Neural cell (in vitro differentiated cells): ENCODE measurements at regions not wholly inside any gene's neighbourhood (a gene's known extent, or its start where the extent isn't known, plus 50 kb on each side); places are given as distances from the start of the nearest gene placed in this dataset.

Experiments used
- H2AFZ ChIP-seq: fragments of 200-600, 300-800 bp; sonication (generic), shearing (Covaris generic); 2 replicates; pipeline ENCODE4 v1.6.0; 2014; ENCODE audit warnings: low read depth, mild to moderate bottlenecking, antibody characterized with exemption, low read length, moderate library complexity
- H3F3A ChIP-seq: fragments of 200-600 bp; shearing (Covaris generic); 2 replicates; pipeline ENCODE4 v1.6.1; 2016; ENCODE audit warnings: mild to moderate bottlenecking, moderate library complexity, mixed read lengths, antibody characterized with exemption, low read length; ENCODE audit not compliant: insufficient read depth, poor library complexity, severe bottlenecking
- H3K27ac ChIP-seq: fragments of 200-600, 300-800 bp; sonication (generic), shearing (Covaris generic); 2 replicates; pipeline ENCODE4 v1.5.1; 2014; ENCODE audit warnings: mild to moderate bottlenecking, low read length, moderate library complexity
- H3K27me3 ChIP-seq: fragments of 300-800, 200-600 bp; sonication (generic), shearing (Covaris generic); 2 replicates; pipeline ENCODE4 v1.6.0; 2014; ENCODE audit warnings: mild to moderate bottlenecking, low read depth, low read length, moderate library complexity; ENCODE audit not compliant: insufficient read depth
- H3K36me3 ChIP-seq: fragments of 300-800, 200-600 bp; sonication (generic), shearing (Covaris generic); 2 replicates; pipeline ENCODE4 v1.5.1; 2014; ENCODE audit warnings: mild to moderate bottlenecking, antibody characterized with exemption, low read length, moderate library complexity; ENCODE audit not compliant: insufficient read depth
- H3K4me2 ChIP-seq: fragments of 300-800, 200-600 bp; sonication (generic), shearing (Covaris generic); 2 replicates; pipeline ENCODE4 v1.6.0; 2014; ENCODE audit warnings: mild to moderate bottlenecking, low read length
- H3K4me3 ChIP-seq: fragments of 300-800, 200-600 bp; sonication (generic), shearing (Covaris generic); 2 replicates; pipeline ENCODE4 v1.5.1; 2014; ENCODE audit warnings: mild to moderate bottlenecking, low read length, moderate library complexity
- H3K79me2 ChIP-seq: fragments of 200-600 bp; shearing (Covaris generic); replicated peaks from 2 replicates; pipeline ENCODE4 v1.6.0; 2014; ENCODE audit warnings: mild to moderate bottlenecking, low read length, moderate library complexity; ENCODE audit not compliant: insufficient read depth
- H3K9ac ChIP-seq: fragments of 300-800, 200-600 bp; sonication (generic), shearing (Covaris generic); 2 replicates; pipeline ENCODE4 v1.6.1; 2016; ENCODE audit warnings: mild to moderate bottlenecking, low read length, mixed read lengths
- H3K9me2 ChIP-seq: fragments of 200-600 bp; shearing (Covaris generic); 2 replicates; pipeline ENCODE4 v1.6.1; 2016; ENCODE audit warnings: mild to moderate bottlenecking, low read length, mixed read lengths; ENCODE audit not compliant: insufficient read depth
- H3K9me3 ChIP-seq: fragments of 200-600, 300-800 bp; sonication (generic), shearing (Covaris generic); 2 replicates; pipeline ENCODE4 v1.6.1; 2016; ENCODE audit warnings: mild to moderate bottlenecking, mixed run types, low read length, moderate library complexity, mixed read lengths
- H4K20me1 ChIP-seq: fragments of 200-600 bp; shearing (Covaris generic); 2 replicates; pipeline ENCODE4 v1.6.1; 2016; ENCODE audit warnings: mild to moderate bottlenecking, mixed run types; ENCODE audit not compliant: insufficient read depth
- CTCF ChIP-seq: fragments of 450-650 bp; IDR thresholded peaks from 2 replicates; pipeline ENCODE4 v1.5.1; 2014; ENCODE audit warnings: antibody characterized with exemption, mild to moderate bottlenecking, moderate library complexity; ENCODE audit not compliant: poor library complexity, severe bottlenecking
- EP300 ChIP-seq: fragments of 450-650 bp; conservative IDR thresholded peaks from 2 replicates; pipeline ENCODE4 v1.6.1; 2014; ENCODE audit warnings: antibody characterized with exemption, mild to moderate bottlenecking, moderate library complexity; ENCODE audit not compliant: poor library complexity, severe bottlenecking
- EZH2 ChIP-seq: fragments of 200-600, 300-800 bp; shearing (Covaris generic), sonication (generic); IDR thresholded peaks from 2 replicates; pipeline ENCODE4 v1.6.1; 2014; ENCODE audit warnings: antibody characterized with exemption, low read length, borderline replicate concordance, mild to moderate bottlenecking; ENCODE audit not compliant: insufficient read depth, poor library complexity, severe bottlenecking
- MXI1 ChIP-seq: fragments of 450-650 bp; conservative IDR thresholded peaks from 2 replicates; pipeline ENCODE4 v1.6.1; 2014; ENCODE audit warnings: antibody characterized with exemption, mild to moderate bottlenecking; ENCODE audit not compliant: poor library complexity, severe bottlenecking
- POLR2AphosphoS5 ChIP-seq: IDR thresholded peaks from 2 replicates; pipeline ENCODE4 v1.6.1; 2012
- RAD21 ChIP-seq: fragments of 450-650 bp; conservative IDR thresholded peaks from 2 replicates; pipeline ENCODE4 v1.6.1; 2014; ENCODE audit warnings: antibody characterized with exemption, mild to moderate bottlenecking, moderate library complexity
- REST ChIP-seq: IDR thresholded peaks from 2 replicates; pipeline ENCODE4 v1.6.1; 2012; ENCODE audit warnings: borderline replicate concordance
- SMC3 ChIP-seq: fragments of 450-650 bp; conservative IDR thresholded peaks from 2 replicates; pipeline ENCODE4 v1.6.1; 2014; ENCODE audit warnings: antibody characterized with exemption, mild to moderate bottlenecking, moderate library complexity; ENCODE audit not compliant: poor library complexity
- TAF1 ChIP-seq: IDR thresholded peaks from 2 replicates; pipeline ENCODE4 v1.6.1; 2012; ENCODE audit warnings: low read depth

- TF ChIP-seq POLR2AphosphoS5 (no peak), TAF1 (no peak), CTCF (no peak), RAD21 (no peak), SMC3 (no peak), MXI1 (no peak), EZH2 (no peak), EP300 (no peak), REST (no peak)
- no peaks in the 10 kb centered on the region for H4K20me1 ChIP-seq
- H3F3A ChIP-seq = no peaks in the 10 kb centered on the region
- no peak overlapping the region for H3K4me3 ChIP-seq
- no peaks in the 10 kb centered on the region for H3K9me3 ChIP-seq
- H3K36me3 ChIP-seq = no peaks in the 10 kb centered on the region
- no peaks in the 10 kb centered on the region for H3K27me3 ChIP-seq
- H2AFZ ChIP-seq = no peak overlapping the region
- H3K4me2 ChIP-seq = no peak overlapping the region
- H3K79me2 ChIP-seq = no peaks in the 10 kb centered on the region
- H3K9ac ChIP-seq = no peak overlapping the region
- no peak overlapping the region for H3K27ac ChIP-seq
- no peaks in the 10 kb centered on the region for H3K9me2 ChIP-seq
Observed at GRCh38 chr19:28864577-28865042, 348.3 kb downstream of the UQCRFS1 start.

- H3K9me2 ChIP-seq = no peaks in the 10 kb centered on the region
- no peaks in the 10 kb centered on the region for H3K36me3 ChIP-seq
- H3K4me2 ChIP-seq = no peak overlapping the region
- H3K27me3 ChIP-seq = no peaks in the 10 kb centered on the region
- no peaks in the 10 kb centered on the region for H3K79me2 ChIP-seq
- no peak overlapping the region for H3K27ac ChIP-seq
- H4K20me1 ChIP-seq = no peaks in the 10 kb centered on the region
- H3K9me3 ChIP-seq = no peaks in the 10 kb centered on the region
- H3K4me3 ChIP-seq = no peak overlapping the region
- no peak overlapping the region for H3K9ac ChIP-seq
- H3F3A ChIP-seq = no peaks in the 10 kb centered on the region
- no peak for TF ChIP-seq TAF1
- TF ChIP-seq CTCF = no peak
- no peak for TF ChIP-seq SMC3
- TF ChIP-seq REST = no peak
- TF ChIP-seq MXI1 = no peak
- TF ChIP-seq RAD21 = no peak
- no peak for TF ChIP-seq EZH2
- TF ChIP-seq EP300 = no peak
- no peak for TF ChIP-seq POLR2AphosphoS5
- no peak overlapping the region for H2AFZ ChIP-seq
Observed at GRCh38 chr19:28864024-28864503, 348.9 kb downstream of the UQCRFS1 start.
